Endothelial cell of hepatic sinusoid (primary cell): ENCODE measurements at regions not wholly inside any gene's neighbourhood (a gene's known extent, or its start where the extent isn't known, plus 50 kb on each side); places are given as distances from the start of the nearest gene placed in this dataset.

Source experiments
- in situ Hi-C: cut with HindIII; loops from 2 replicates; pipeline ENCODE4 v1.10.0; 2017; ENCODE audit warnings: low sequenced_read_pairs

DNA sequence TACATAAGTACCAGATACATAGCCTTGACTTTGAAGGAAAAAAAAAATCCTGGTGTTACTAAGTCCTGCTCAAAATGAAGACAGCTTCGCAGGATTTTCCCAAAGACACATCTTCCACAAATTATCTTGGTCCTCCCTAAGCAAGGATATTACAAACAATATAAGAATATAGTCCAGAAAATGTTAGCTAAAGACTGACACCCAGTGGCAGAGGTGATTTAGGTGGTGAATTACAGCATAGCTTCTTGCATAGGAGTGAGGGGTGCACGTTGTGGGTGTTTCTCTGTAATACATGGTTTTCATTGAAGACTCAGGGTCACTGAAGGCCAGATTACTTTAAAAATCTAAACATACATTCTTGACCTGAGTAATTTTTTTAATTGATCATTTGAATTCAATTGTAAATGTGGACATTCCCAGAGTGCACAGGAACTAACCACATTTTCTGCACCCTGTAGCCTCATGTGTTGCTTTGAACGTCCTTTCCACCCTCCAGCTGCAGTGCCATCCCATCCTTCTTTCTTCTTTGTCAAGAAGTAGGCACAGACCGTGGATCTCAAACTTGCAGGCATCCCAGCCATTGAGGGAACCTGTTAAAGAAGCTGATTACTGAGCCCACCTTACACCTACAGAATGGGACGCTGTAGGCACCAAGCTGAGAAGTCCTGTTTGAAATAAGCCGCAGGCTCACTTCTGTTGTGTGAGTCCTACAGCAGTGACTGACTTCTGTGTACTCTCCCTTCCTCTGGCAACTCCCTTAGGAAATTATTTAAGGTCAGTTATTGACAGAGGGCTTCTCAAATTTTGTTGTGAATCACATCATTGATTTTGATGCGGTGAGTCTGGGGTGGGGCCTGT is 102.6 kb downstream of the PERP start:
- in situ Hi-C loops: no loop called here

DNA sequence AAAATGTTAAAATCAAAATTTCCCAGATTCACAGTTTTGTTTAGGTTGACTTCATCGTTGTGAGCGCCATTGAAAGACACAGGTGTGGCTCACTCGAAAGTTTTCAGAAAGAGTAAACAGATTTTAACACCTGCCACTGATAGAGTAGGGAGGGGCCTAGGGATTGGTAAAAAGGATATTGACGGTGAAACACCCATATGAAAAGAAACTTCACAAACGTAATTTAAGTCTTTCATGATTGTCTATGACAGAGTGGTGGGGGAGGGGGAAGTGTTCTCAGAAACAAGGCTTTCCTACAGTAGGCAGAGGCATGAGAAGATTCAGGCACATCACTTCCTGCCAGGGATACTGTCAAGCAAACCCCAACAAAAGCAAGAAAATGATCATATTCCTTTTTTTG is 101.4 kb downstream of the PERP start:
- in situ Hi-C loops: no loop called here

DNA sequence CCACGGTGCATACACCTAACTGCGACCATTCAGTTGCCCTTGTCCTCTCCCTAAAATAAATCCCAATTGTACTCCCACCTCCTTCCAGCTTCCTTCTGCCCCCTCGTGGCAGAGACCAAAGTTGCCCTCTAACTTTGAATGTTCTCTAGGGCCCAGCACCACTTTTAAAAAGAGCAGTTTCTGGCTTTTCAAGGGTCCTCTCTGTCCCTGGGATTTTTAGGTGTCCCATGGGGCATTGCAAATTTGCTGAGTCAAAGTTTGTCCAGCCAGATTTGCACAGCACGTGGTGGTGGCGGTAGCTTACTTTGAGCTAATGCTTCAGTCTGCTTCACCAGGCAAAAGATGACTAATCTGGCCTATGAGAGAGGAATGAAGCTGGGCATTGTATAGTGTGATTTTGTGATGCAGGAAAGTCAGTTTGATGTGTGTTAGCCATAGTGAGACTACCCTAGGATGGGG is 100.2 kb downstream of the PERP start:
- in situ Hi-C loops: no loop called here

DNA sequence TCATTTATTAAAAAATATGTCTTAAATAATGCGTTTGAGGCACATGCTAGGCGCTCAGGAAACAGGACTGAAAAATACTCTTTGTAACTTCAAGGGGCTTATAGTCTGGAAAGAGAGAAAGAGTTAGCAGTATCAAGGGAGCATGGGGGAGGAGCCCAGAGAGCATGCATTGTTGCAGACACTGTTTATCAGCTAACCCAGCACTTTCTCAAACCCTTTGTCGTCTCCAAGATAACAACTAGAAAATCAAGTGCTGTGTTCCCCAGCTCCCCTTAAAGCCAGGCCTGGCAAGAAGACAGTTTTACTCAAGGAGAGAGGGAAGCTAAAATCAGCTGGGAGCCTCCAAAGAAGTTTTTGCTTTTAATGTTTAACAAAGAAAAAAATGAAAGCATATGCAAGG is 98.4 kb downstream of the PERP start:
- in situ Hi-C loops: no loop called here

DNA sequence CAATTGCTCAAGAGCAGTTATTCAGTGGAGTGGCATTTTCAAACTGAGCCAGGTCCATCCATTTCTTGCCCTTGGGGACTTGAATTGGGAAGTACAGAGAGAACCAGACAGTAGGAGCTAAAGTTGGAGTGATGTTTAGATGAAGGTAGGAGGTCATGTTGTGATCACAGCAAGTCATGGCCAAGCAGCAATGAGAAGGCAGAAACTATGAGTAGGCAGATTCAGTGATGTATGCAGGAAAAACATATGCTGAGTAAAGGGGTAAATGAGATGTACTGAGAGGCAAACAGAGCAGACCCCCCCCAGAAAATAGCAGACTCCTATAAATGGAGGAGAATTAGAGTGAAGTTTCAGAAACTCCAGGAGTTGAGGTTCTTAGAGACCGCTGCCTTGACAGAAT is 95.8 kb downstream of the PERP start:
- in situ Hi-C loops: no loop called here

DNA sequence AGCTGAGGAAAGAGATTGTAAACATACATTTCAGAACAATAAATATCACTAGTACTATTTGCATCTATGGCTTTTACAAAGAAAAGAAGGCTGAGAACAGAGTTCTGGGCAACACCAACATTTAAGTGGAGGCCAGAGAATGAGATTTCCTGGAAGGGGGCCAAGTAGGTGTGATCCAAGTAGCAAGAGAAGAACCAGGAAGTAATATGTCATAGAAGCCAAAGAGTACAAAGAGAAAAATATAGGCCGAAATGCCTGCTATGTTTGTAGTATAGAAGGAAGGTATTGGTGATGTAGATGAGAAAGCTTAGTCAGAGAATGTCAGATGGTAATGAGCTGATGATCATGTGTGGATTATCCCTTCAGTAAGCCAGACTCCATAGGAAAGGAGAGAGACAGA is 94.5 kb downstream of the PERP start:
- in situ Hi-C loops: no loop called here

DNA sequence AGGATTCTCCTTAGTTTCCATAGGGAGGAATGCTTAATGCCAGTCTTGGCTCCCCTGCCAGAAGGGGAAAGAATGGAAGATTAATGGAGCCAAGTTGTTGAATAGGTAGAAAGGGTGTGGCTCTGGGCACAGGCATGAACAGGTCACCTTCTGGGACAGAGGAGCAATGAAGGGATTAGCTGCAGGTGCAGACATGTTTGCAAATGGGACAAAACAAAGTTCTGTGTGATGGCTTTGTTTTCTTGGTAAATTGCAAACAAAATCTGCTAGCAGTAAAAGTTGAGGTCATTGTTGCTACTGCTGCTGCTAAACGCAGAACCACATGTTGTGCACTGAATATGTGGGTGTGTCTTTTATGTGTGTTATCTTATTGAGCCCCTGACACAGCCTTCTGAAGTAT is 93.3 kb downstream of the PERP start:
- in situ Hi-C loops: no loop called here

DNA sequence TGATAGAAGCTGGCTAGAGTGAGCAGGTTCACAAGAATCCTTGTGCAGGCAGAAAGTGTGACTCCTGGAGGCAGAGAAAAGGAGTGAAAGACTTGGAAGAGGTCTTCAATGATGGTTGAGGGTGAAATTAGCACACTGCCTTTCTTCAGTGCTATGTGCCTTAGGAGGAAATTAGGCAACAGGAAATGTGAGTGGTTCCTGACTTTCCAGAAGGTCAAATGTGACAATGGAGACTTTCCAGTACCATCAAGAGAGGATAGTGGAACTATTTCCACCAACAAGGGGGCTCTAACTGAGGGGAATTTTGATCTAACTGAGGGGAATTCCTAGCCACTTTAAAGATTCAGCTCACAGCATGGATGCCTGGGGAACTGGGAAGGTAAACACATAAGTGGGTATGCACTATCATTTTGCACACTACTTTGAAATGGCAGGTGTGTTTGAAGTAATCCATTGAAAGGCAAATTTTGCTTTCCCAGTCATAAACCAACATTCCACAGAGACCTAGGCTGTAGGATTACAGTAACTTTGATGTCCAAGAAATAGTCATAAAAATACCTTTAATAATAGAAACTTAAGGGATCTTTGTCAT is 90.0 kb downstream of the PERP start:
- in situ Hi-C loops: no loop called here

DNA sequence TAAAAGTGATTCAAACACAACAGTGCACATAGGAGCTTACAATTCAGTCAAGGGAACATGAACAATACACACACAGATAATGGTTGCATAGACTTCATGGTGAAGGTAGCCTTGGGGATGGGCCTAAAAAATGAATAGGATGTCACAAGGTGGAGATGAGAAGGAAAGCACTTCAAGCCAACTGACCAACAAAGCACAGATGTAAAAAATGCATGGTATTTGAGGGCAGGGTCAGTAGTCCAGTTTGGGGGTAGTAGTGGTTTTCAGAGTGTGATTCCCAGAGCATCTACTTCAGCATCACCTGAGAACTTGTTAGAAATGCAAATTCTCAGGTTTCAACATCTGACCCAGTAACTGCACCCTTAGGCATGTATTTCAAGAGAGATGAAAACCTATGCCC is 88.9 kb downstream of the PERP start:
- in situ Hi-C loops: no loop called here

DNA sequence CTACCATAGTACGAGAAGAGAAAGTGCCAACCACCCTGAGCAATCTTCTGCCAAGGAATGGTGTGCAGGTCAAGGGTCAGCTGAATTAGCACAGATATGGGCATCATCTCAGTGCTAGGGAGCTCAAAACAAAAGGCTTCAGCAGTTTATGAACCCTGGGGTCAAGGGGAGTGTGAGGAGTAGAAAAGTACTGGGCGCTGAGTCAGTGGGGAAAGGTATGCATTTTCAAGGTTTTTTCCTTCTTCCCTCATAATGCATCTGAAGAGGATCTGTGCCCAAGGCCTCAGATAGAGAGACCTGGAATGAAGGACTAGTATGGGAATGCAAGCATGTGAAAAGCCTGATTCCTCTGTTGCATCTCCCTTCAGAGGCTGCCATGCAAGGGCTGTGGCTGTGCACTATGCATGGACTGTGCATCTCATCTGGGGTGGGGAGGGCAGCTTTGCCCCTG is 81.7 kb downstream of the PERP start:
- in situ Hi-C loops: loop anchor here (5.0 kb wide), 1 partner anchor 42 kb away; no protein-coding TSS in a partner anchor

DNA sequence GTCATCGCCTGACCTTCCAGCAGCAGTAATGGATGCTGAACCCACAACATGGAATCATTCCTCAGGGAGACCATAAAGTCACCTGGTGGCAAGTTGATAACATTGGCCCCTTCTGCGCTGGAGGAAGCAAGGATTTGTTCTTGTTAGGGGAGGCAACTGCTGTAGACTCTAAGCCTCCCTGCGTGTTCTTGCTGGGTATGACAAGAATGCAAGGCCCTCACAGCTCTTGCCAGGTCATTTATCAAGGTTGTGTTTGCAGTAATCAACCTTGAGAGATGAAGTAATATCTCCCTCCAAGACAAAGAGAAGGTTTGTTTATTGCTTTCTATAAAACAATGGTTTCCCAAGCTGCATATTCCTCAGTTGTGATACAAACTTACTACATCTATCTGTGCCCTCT is 80.9 kb downstream of the PERP start:
- in situ Hi-C loops: loop anchor here (5.0 kb wide), 1 partner anchor 41 kb away; no protein-coding TSS in a partner anchor

DNA sequence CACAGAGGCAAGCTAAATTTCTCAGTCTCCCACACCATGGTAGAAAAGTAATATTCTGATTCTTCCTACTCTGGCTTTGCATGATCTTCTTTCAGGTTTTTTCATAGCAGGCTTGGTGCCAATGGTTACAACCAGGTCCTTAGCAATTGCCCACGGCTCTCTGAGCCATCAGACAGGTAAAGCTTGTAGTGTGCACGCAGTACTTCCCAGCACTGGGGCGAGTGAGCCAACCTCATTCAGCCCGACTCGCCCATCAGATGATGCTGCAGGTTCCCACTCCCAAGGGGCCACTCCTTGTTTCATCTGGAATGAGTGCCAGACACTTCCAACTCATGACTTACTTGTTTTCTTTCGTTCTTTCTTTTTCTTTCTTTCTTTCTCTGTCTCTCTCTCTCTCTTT is 78.3 kb downstream of the PERP start:
- in situ Hi-C loops: loop anchor here (5.0 kb wide), 1 partner anchor 38 kb away; no protein-coding TSS in a partner anchor

DNA sequence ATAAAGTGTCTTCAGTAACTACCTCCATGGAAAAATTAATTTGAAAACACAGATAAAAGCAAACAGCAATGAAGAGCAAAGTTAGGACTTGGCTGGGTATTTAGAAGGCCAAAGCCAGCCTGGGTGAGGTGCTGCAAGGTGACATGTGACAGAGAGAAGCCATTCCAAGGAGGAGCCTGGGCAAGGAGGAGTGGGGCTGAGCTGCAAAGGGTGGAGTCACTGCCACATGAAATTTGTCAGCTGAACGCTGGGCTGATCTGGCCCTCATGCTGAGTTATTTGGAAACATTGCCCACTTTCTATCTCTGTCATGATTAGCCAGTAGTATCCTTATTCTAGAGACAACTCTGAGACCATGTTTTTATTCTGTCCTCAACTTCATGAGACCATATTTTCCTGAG is 76.3 kb downstream of the PERP start:
- in situ Hi-C loops: no loop called here

DNA sequence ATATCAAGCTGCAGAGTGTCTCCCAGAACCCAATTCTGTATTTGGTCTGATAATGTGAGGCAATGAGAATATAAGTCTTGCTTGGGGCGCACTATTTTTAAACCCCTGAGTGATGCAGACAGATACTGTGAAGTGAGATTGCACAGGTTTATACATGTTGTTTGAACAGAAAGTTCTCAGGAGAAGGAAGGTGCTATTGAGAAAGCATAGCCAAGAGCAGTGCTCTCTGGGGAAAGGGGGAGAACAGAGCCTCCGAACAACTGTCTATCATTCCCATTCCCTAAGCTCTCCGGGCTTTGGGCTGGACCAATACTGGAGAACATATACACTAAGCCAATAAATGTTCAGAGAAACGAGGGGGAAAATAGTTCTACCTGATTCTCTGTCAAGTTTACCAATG is 75.8 kb downstream of the PERP start:
- in situ Hi-C loops: no loop called here

DNA sequence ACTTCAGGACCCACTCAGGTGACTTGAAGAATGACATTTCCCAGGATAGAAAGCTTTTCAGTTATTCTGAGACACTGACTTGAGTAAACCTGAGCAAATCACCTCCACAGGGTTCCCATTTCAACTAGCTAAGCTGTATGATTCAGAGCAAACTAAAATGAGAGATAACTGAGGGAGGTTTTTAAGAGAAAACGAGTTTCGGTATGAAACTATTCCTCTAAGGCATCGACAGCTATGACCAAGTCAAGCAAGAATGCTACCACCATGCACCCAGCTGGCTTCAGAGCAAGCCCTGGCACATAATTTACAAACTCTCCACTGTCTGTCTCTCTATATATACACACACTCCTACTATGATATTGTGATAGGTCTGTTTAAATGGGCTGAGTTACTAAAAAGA is 75.4 kb downstream of the PERP start:
- in situ Hi-C loops: no loop called here

DNA sequence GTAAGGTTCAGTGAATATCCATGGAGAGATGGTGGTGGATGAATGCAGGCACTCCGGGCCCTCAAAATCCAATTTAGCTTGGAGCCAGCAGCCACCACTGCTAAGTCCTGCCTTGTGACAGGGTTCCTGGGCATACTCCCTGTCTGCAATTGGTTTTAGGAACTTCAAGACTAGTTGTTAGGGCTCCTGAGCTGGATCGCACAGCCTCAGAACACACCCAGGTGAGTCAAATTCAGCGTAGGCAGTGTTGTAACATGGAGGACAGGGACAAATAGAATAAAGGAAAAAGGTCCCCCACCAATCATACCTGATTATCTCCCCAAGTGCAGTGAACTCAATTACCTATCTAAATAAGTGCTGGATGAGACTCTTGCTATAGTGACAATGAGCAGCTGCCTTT is 74.6 kb downstream of the PERP start:
- in situ Hi-C loops: no loop called here

DNA sequence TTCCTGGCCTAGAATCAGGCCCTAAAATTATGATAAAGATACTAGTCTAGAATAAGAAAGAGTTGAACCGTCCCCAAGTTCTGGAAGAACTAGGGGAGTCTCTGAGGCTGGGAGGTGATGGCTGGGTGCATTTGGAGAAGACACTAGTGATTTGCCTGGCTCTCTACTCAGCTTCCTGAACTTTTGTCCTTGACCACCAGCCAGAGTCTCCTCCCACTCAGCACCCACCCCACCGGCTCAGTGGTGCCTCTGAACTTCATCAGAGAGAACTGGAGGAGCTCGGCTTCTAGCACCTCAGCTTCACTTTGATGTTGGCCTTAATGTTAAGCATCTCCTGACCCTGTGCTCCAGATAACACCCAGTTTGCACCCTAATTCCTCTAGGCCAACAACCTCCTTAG is 73.0 kb downstream of the PERP start:
- in situ Hi-C loops: no loop called here

DNA sequence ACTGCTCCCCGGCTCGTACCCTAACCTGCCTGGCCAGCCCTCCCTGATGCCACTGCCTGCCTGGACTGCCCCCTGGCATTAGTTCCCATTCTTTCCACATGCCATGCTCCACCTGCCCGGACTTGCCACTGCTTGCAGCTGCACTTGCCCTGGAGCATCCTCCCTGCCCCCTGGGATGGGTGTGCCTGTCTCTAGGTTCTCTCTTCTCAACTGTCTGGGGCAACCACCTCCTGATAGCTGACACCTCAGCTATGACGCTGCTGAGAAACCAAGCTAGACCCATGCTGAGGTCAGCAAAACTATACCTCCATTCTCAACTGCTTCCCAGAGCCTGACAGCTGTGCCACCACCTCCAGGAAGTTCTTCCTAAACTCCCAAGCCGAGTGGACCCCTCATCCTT is 72.1 kb downstream of the PERP start:
- in situ Hi-C loops: no loop called here

DNA sequence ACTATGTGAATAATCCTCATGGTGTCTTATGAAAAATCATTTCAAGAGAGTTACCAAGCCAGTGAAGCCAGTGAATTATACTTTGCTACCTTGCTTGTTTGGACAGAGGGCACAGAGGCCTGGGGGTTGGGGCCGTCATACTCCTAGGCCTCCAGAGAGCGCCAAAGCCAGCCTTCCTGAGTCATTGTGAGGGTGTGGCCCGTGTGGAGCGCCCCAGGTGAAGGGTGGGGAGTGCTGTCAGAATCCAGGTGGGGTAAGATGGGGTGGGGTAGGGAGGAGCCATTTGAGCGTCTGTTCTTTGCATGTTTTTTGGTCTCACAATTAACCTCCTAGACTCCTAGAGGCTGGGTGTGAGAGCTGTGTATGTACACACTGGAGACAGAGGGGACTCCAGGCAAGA is 71.1 kb downstream of the PERP start:
- in situ Hi-C loops: no loop called here

DNA sequence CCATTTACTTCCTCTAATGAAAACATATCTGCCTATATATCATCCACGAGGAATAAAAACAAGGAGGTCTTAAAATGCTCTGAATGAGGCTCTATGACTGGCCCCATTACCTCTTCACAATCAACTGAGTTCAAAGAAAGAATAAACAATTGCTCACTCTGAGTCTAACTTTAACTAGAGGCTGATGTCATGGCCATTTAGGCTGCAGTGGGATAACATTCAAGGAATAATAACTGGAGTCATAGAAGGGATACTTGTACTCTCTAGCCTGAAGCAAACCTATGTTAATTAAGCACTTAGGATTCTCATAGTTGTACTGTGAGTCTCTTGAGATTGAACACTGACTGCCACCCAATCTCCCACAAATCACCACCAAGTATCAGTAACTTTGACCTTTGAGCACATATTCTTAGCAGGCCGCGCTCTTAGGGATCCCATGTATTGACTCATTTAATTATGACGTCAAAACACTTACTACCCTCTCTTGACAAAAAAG is 70.2 kb downstream of the PERP start:
- in situ Hi-C loops: no loop called here

DNA sequence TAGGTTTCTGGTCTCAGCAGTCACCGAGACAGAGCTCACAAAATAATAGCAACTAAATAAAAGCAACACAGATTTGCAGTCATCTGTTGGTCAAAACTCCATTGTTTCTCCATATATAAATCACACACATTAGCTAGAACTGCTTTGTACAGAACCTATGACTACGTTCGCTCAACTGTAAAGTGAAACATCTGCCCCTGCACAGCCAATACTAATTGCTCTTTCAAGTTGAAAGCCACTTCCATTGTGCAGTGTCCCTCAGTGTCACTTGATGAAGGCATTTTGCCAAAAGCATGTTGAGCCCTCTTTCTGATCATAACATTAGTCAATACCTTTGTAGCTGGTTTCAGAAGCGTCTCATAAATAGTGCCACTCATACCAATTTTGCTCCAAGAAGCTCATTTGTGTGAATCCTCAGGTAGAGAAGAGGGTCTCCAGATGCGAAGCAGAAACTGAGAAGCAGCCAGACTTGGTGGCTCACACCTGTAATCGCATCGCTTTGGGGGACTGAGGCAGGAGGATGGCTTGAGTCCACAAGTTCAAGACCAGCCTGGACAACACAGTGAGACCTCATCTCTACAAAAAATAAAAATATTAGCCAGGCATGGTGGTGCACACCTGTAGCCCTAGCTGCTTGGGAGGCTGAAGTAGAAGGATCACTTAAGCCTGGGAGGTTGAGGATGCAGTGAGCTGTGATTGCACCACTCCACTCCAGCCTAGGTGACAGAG is 68.9 kb downstream of the PERP start:
- in situ Hi-C loops: no loop called here
